ENCODE measurements at regions not wholly inside any gene's neighbourhood (a gene's known extent, or its start where the extent isn't known, plus 50 kb on each side); places are given as distances from the start of the nearest gene placed in this dataset.

DNA sequence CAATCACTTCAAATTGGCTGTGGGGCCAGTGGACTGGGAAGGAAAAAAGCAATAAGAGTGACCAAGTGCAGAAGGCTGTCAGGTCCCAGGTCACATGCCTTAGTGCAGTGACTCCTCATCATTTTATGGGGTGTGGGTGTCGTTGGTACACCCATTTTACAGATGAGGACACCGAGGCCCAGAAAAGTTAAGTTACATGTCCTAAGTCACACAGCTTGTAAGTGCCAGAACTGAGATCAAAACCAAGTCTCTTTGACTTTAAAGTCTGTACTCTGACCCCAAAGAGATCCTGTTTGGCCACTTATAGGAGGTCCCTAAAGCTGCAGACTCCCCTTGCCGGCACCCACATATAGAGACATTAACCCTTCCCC is 63.0 kb upstream of the POLG start:
- CTCF ChIA-PET = interaction anchor here (1.1 kb wide), 1 partner anchor 18 kb away, joined by 3 read pairs; no protein-coding TSS in a partner anchor
- Mint-ChIP-seq H3K27me3 (ENCODE audit: unreplicated experiment) (peaks cover 97% of the 10 kb centered on the region), H3K9me3 (ENCODE audit: low read depth, unreplicated experiment) (no peaks in the 10 kb centered on the region), H3K27ac (ENCODE audit: unreplicated experiment) (no peak overlapping the region), H3K36me3 (ENCODE audit: insufficient read depth, unreplicated experiment) (no peaks in the 10 kb centered on the region), H3K4me3 (ENCODE audit: low read depth, unreplicated experiment) (no peak overlapping the region), H3K4me1 (ENCODE audit: low read depth, unreplicated experiment) (no peaks in the 10 kb centered on the region)
- BruUV-seq (replicated peaks) = no TSS peak
- TF ChIP-seq CTCF (IDR thresholded peaks at IDR 0.05; ENCODE audit: unreplicated experiment) = no peak
- intact Hi-C loops (cut with micrococcal nuclease; ENCODE audit: unreplicated experiment) = loop anchor here (5.0 kb wide), 1 partner anchor 40 kb away; no protein-coding TSS in a partner anchor
- no peak for DNase-seq

DNA sequence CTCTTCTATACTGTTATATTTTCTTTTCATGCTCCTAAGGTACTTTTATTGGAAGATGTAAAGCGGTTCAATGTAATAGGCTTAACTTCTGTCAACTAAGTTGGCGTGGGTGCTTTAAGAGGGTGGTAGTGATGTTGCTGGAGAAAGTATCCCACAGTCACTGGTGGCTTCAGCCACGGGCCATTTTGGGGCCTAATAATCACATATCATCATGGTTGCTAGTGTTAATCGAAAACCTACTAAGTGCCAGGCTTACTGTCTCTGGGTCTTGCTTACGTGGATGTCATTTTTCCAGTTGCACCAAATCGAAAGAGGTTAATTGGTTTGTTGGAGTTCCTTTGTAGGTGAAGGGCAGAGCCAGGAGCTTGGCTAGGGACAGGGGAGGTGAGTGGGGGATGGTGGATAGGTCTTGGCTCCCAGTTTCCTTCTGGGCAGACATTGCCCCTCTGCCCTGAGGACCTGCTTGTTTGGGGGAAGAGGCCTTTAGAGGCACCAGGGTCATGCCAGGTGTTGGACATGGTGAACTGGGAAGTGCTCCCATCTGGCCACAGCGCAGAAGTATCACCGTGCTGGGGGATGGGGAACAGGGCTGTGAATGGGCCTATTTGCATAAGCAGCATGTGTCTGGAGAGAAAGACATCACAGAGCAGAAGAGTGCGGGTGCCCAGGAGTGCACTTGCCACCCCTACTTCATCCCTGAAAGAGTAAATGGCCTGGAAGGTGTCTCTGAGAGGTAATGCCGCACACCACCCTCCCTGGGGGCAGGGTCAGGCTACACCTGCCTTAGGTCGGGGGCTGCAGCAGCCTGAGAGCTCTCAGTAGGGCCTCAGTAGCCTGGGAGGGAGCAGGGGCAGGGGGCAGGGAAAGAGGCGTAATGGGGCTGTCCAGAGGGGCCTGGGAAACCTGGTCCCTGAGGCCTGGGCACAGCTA is 62.4 kb upstream of the POLG start:
- H3K27me3 Mint-ChIP-seq (ENCODE audit: unreplicated experiment) = peaks cover 97% of the 10 kb centered on the region
- TF ChIP-seq CTCF (IDR thresholded peaks at IDR 0.05; ENCODE audit: unreplicated experiment) = no peak
- no peak overlapping the region for H3K27ac Mint-ChIP-seq (ENCODE audit: unreplicated experiment)
- intact Hi-C loops (cut with micrococcal nuclease; ENCODE audit: unreplicated experiment) = loop anchor here (5.0 kb wide), 1 partner anchor 40 kb away; no protein-coding TSS in a partner anchor
- BruUV-seq (replicated peaks) = no TSS peak
- CTCF ChIA-PET = interaction anchor here (1.1 kb wide), 1 partner anchor 17 kb away, joined by 3 read pairs; no protein-coding TSS in a partner anchor
- no peaks in the 10 kb centered on the region for H3K9me3 Mint-ChIP-seq (ENCODE audit: low read depth, unreplicated experiment)
- no peaks in the 10 kb centered on the region for H3K36me3 Mint-ChIP-seq (ENCODE audit: insufficient read depth, unreplicated experiment)
- no peak for DNase-seq
- no peaks in the 10 kb centered on the region for H3K4me1 Mint-ChIP-seq (ENCODE audit: low read depth, unreplicated experiment)
- H3K4me3 Mint-ChIP-seq (ENCODE audit: low read depth, unreplicated experiment) = no peak overlapping the region

DNA sequence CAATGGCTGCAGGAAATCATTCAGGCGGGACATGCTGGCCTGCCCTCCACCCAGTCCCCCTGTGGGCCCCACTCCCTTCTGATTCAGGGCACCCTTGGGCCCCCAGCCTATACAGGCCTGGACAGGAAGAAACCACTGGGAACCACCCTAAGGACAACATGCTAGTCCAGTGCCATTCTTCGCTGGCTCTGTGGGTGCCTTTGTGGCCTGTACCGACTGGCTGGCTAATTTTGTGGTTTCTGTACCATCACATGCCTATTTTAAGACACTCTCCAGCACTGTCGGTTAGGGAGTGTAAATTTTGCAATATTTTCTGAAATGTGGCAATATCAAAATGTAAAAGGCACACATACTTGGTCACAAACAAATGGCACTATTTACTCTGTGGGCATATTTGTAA is 61.4 kb upstream of the POLG start:
- H3K4me3 Mint-ChIP-seq (ENCODE audit: low read depth, unreplicated experiment) = no peak overlapping the region
- no TSS peak for BruUV-seq (replicated peaks)
- CTCF ChIA-PET = interaction anchor here (1.1 kb wide), 1 partner anchor 10 kb away, joined by 3 read pairs; no protein-coding TSS in a partner anchor
- H3K4me1 Mint-ChIP-seq (ENCODE audit: low read depth, unreplicated experiment) = no peaks in the 10 kb centered on the region
- TF ChIP-seq CTCF (IDR thresholded peaks at IDR 0.05; ENCODE audit: unreplicated experiment) = no peak
- H3K27me3 Mint-ChIP-seq (ENCODE audit: unreplicated experiment) = peaks cover 97% of the 10 kb centered on the region
- H3K36me3 Mint-ChIP-seq (ENCODE audit: insufficient read depth, unreplicated experiment) = no peaks in the 10 kb centered on the region
- no peaks in the 10 kb centered on the region for H3K9me3 Mint-ChIP-seq (ENCODE audit: low read depth, unreplicated experiment)
- DNase-seq = no peak
- intact Hi-C loops (cut with micrococcal nuclease; ENCODE audit: unreplicated experiment) = loop anchor here (5.0 kb wide), 1 partner anchor 39 kb away; no protein-coding TSS in a partner anchor
- H3K27ac Mint-ChIP-seq (ENCODE audit: unreplicated experiment) = no peak overlapping the region

- no TSS peak for BruUV-seq (replicated peaks)
- H3K9me3 Mint-ChIP-seq (ENCODE audit: low read depth, unreplicated experiment) = no peaks in the 10 kb centered on the region
- H3K4me1 Mint-ChIP-seq (ENCODE audit: low read depth, unreplicated experiment) = no peaks in the 10 kb centered on the region
- no peaks in the 10 kb centered on the region for H3K36me3 Mint-ChIP-seq (ENCODE audit: insufficient read depth, unreplicated experiment)
- H3K4me3 Mint-ChIP-seq (ENCODE audit: low read depth, unreplicated experiment) = no peak overlapping the region
- H3K27ac Mint-ChIP-seq (ENCODE audit: unreplicated experiment) = no peak overlapping the region
- DNase-seq = no peak
- peaks cover 97% of the 10 kb centered on the region for H3K27me3 Mint-ChIP-seq (ENCODE audit: unreplicated experiment)
- CTCF ChIA-PET = interaction anchor here (0.5 to 1.1 kb wide), 3 partner anchors 10 to 118 kb away, joined by 3 to 4 read pairs (median 3); no protein-coding TSS in a partner anchor
- intact Hi-C loops (cut with micrococcal nuclease; ENCODE audit: unreplicated experiment) = loop anchor here (5.0 kb wide), 1 partner anchor 38 kb away; no protein-coding TSS in a partner anchor
- TF ChIP-seq CTCF (IDR thresholded peaks at IDR 0.05; ENCODE audit: unreplicated experiment) = no peak
These were observed 60.8 kb upstream of the POLG start for GRCh38 chr15:89395461-89395871.

All from Calu3 (cell line).